Left forelimb (tissue), 1 donor: ENCODE measurements at regions not wholly inside any gene's neighbourhood (a gene's known extent, or its start where the extent isn't known, plus 50 kb on each side); places are given as distances from the start of the nearest gene placed in this dataset.
"Not testable (repeated sequence)": the region's sequence is repeated elsewhere in the genome, so short reads cannot be mapped to it uniquely, and the experiment has no call there.

Experiments used
- DNase-seq: peaks from one replicate; pipeline ENCODE4 v3.0.0-alpha.2; 2018; ENCODE audit warnings: low spot score

- DNase-seq, result no peak
Measured at GRCh38 chr22:49349181-49349835, 478.4 kb downstream of the BRD1 start.

- DNase-seq, result no peak
Measured at GRCh38 chr22:49348631-49349030, 479.0 kb downstream of the BRD1 start.

- DNase-seq, result no peak
Measured at GRCh38 chr22:49347376-49347775, 480.3 kb downstream of the BRD1 start.

GRCh38 chr22:49345896-49346295, 481.8 kb downstream of the BRD1 start:
- DNase-seq, result no peak

GRCh38 chr22:49344656-49345055, 483.0 kb downstream of the BRD1 start:
- DNase-seq, result no peak

- no peak for DNase-seq
Measured at GRCh38 chr22:49344161-49344560, 483.5 kb downstream of the BRD1 start.

GRCh38 chr22:49340406-49340805, 487.3 kb downstream of the BRD1 start:
- no peak for DNase-seq

GRCh38 chr22:49336483-49336882, 491.2 kb downstream of the BRD1 start:
- DNase-seq, result not testable (repeated sequence)

- DNase-seq, result no peak
Measured at GRCh38 chr22:49334976-49335375, 492.7 kb downstream of the BRD1 start.

GRCh38 chr22:49334449-49334789, 493.3 kb downstream of the BRD1 start:
- DNase-seq, result no peak

GRCh38 chr22:49333206-49333605, 494.5 kb downstream of the BRD1 start:
- no peak for DNase-seq

GRCh38 chr22:49332691-49333090, 495.0 kb downstream of the BRD1 start:
- DNase-seq, result no peak

- no peak for DNase-seq
Measured at GRCh38 chr22:49331878-49332277, 495.8 kb downstream of the BRD1 start.

GRCh38 chr22:49331223-49331815, 496.4 kb downstream of the BRD1 start:
- DNase-seq, result no peak

- no peak for DNase-seq
Measured at GRCh38 chr22:49330421-49331222, 497.1 kb downstream of the BRD1 start.

- DNase-seq, result no peak
Measured at GRCh38 chr22:49329636-49330035, 498.0 kb downstream of the BRD1 start.

GRCh38 chr22:49328630-49329405, 498.9 kb downstream of the BRD1 start:
- DNase-seq, result peak; percentile 46

GRCh38 chr22:49328118-49328475, 499.6 kb downstream of the BRD1 start:
- no peak for DNase-seq

- DNase-seq, result no peak
Measured at GRCh38 chr22:49327411-49328117, 500.1 kb downstream of the BRD1 start.

GRCh38 chr22:49326558-49326957, 501.1 kb downstream of the BRD1 start:
- DNase-seq, result no peak

- DNase-seq, result peak; percentile 34
Measured at GRCh38 chr22:49325531-49326395, 501.9 kb downstream of the BRD1 start.
